ENCODE measurements at regions not wholly inside any gene's neighbourhood (a gene's known extent, or its start where the extent isn't known, plus 50 kb on each side); places are given as distances from the start of the nearest gene placed in this dataset.

DNA sequence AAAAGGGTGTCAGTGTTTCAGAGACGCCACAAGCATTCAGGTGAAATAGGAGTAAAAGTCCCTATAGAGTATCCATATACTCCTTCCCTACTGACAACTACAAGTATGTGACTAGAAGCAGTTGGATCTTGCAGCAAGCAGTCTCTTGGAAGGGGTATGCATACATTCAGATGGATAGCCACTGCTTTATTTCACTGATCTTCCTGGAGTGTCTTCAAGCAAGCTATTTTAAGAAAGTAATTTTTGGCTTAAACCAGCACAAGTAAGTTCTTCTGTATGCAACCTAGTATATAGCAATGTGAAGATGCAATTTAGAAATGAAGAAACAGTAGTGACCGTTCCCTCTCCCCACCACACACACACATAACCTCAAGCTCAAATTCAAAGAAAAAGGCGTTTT is 446.8 kb upstream of the CDH18 start:
- TF ChIP-seq, protein P1, sequence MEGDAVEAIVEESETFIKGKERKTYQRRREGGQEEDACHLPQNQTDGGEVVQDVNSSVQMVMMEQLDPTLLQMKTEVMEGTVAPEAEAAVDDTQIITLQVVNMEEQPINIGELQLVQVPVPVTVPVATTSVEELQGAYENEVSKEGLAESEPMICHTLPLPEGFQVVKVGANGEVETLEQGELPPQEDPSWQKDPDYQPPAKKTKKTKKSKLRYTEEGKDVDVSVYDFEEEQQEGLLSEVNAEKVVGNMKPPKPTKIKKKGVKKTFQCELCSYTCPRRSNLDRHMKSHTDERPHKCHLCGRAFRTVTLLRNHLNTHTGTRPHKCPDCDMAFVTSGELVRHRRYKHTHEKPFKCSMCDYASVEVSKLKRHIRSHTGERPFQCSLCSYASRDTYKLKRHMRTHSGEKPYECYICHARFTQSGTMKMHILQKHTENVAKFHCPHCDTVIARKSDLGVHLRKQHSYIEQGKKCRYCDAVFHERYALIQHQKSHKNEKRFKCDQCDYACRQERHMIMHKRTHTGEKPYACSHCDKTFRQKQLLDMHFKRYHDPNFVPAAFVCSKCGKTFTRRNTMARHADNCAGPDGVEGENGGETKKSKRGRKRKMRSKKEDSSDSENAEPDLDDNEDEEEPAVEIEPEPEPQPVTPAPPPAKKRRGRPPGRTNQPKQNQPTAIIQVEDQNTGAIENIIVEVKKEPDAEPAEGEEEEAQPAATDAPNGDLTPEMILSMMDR (IDR thresholded peaks at IDR 0.05) = no peak
- no peak for TF ChIP-seq POLR2A (IDR thresholded peaks at IDR 0.05)
